Adrenal gland (tissue), 9 donors: ENCODE measurements at regions not wholly inside any gene's neighbourhood (a gene's known extent, or its start where the extent isn't known, plus 50 kb on each side); places are given as distances from the start of the nearest gene placed in this dataset.

Experiments
- DNase-seq, 7 donors: peaks; one replicate each; pipeline ENCODE4 v3.0.0-alpha.2; 2019 to 2020
- H3K27ac ChIP-seq, 5 donors: fragments of 200-600 bp; sonication (generic) in 4 of 5; 1 replicate in 3 of 5; 2 replicates in 2 of 5; pipeline versions ENCODE4 v1.5.1 to v1.8.0; 2016 to 2020; ENCODE audit warnings: mild to moderate bottlenecking in 1 of 5
- H3K27me3 ChIP-seq: fragments of 200-600 bp; 2 replicates; pipeline ENCODE4 v1.8.0; 2021
- H3K36me3 ChIP-seq, 2 donors: fragments of 200-600 bp; replicated peaks in 1 of 2; 1 replicate in 1 of 2; 2 replicates in 1 of 2; pipeline versions ENCODE4 v1.5.1 to v1.8.0; 2018 to 2022
- H3K4me1 ChIP-seq, 2 donors: fragments of 200-600 bp; replicated peaks in 1 of 2; 1 replicate in 1 of 2; 2 replicates in 1 of 2; pipeline versions ENCODE4 v1.5.1 to v1.8.0; 2018 to 2021
- H3K4me3 ChIP-seq, 4 donors: fragments of 200-600 bp; sonication (generic) in 3 of 4; one replicate each; pipeline ENCODE4 v1.5.1; 2016 to 2018
- H3K9me3 ChIP-seq, 3 donors: fragments of 200-600 bp; sonication (generic) in 1 of 3; replicated peaks in 1 of 3; 1 replicate in 2 of 3; 2 replicates in 1 of 3; pipeline versions ENCODE4 v1.5.1 to v1.8.0; 2016 to 2021
- POLR2A ChIP-seq, 2 donors: fragments of 450-650 bp; IDR thresholded peaks; one replicate each; pipeline ENCODE4 v1.6.1; 2017; ENCODE audit warnings: antibody characterized with exemption in 2 of 2, mild to moderate bottlenecking in 2 of 2, moderate library complexity in 1 of 2
- WGBS, 4 donors: extraction: QIAGEN DNeasy Blood & Tissue Kit in 2 of 4; methylation state at CpG; one replicate each; pipeline versions ENCODE4 v1.1.5 to v1.1.7; 2013 to 2017; 5-methylcytosine and 5-hydroxymethylcytosine counted together
- intact Hi-C, 2 donors: fragments of 100-400 bp; cut with DNase I; formaldehyde crosslinking; loops; one replicate each; pipeline versions ENCODE4 v1.14.1 to v1.15.0; 2022 to 2023
- TF ChIP-seq, protein P1 (sequence below), 6 experiments: fragments of 450-650 bp in 4 of 6; fragments of 200-600 bp in 2 of 6; sonication (generic) in 1 of 6; IDR thresholded peaks; 1 replicate in 5 of 6; 2 replicates in 1 of 6; pipeline versions ENCODE4 v1.5.1 to v1.8.0; 2016 to 2021; ENCODE audit warnings: antibody characterized with exemption in 6 of 6, mild to moderate bottlenecking in 2 of 6, moderate library complexity in 1 of 6
- donor health status: healthy with polysubstance abuse.
- donor health status: Bipolar disorder and iron deficiency.
- donor health status: DM: yes; HTN: yes; CAD: no.
- donor health status: DM: no; HTN: no; CAD: no.
- donor health status: DM: no; HTN: no; CAD: no.

DNA sequence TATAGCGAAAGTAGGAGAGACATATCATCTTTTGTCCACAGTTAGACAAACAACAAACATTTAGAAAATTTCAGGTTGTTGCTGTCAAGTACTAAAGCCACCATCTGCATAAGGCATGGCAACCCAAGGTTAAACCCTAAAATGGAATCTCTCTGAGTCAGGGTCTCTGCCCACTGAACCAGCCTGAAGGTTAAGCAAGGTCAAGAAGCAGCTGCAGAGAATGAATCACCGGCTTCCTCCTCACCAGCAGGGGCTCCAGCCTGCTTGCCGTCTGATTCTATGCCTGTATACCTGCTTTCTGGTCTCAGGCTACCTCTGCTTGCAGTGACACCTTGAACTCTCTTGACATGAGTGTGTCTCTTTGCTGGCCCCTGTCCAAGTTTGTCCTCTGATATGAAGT, 726.2 kb upstream of the SGCG start:
- H3K27me3 ChIP-seq = no peaks in the 10 kb centered on the region
- peak; percentile 41 to 66 (median 53) for DNase-seq
- peaks cover 0 to 6% of the 10 kb centered on the region in 2 donors for H3K4me1 ChIP-seq
- H3K4me3 ChIP-seq = no peak overlapping the region
- H3K27ac ChIP-seq = no peak overlapping the region
- TF ChIP-seq POLR2A (IDR thresholded peaks at IDR 0.05) = no peak
- TF ChIP-seq, protein P1, sequence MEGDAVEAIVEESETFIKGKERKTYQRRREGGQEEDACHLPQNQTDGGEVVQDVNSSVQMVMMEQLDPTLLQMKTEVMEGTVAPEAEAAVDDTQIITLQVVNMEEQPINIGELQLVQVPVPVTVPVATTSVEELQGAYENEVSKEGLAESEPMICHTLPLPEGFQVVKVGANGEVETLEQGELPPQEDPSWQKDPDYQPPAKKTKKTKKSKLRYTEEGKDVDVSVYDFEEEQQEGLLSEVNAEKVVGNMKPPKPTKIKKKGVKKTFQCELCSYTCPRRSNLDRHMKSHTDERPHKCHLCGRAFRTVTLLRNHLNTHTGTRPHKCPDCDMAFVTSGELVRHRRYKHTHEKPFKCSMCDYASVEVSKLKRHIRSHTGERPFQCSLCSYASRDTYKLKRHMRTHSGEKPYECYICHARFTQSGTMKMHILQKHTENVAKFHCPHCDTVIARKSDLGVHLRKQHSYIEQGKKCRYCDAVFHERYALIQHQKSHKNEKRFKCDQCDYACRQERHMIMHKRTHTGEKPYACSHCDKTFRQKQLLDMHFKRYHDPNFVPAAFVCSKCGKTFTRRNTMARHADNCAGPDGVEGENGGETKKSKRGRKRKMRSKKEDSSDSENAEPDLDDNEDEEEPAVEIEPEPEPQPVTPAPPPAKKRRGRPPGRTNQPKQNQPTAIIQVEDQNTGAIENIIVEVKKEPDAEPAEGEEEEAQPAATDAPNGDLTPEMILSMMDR (IDR thresholded peaks at IDR 0.05) = peak in 2 of 6 experiments; percentile 16 to 19
- 32 to 39% (median 37%) methylated on average over 3 of the region's 3 CpGs for WGBS, 4 donors
- H3K36me3 ChIP-seq = no peaks in the 10 kb centered on the region
- intact Hi-C loops = no loop called here
- no peaks in the 10 kb centered on the region for H3K9me3 ChIP-seq

DNA sequence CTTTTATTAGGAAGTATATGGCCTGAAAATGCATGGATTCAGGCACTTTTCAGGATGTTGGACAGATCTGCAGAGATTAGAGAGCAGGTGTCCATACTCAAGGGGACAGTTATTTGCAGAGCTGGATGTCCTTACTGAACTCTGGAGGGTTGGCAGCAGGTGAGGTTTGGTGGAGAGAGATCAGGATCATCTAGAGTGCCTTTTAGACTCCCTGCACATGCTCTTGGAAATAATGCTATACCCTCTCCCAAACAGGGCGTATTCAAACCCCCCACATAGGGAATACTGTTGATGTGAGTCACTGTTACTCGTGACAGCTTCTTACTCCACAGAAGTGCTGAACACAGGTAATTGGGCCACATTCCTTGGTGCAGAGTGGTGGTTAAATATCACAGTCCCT, 725.7 kb upstream of the SGCG start:
- DNase-seq = no peak
- no peak for TF ChIP-seq POLR2A (IDR thresholded peaks at IDR 0.05)
- TF ChIP-seq, protein P1 (IDR thresholded peaks at IDR 0.05) = peak in 1 of 6 experiments; percentile 1
- Histone ChIP-seq H3K4me3 (no peak overlapping the region), H3K9me3 (no peaks in the 10 kb centered on the region), H3K36me3 (no peaks in the 10 kb centered on the region), H3K27me3 (no peaks in the 10 kb centered on the region), H3K4me1 (peaks cover 0 to 6% of the 10 kb centered on the region in 2 donors), H3K27ac (no peak overlapping the region)
- 70 to 81% (median 78%) methylated on average over 2 of the region's 2 CpGs for WGBS, 4 donors
- intact Hi-C loops = no loop called here

DNA sequence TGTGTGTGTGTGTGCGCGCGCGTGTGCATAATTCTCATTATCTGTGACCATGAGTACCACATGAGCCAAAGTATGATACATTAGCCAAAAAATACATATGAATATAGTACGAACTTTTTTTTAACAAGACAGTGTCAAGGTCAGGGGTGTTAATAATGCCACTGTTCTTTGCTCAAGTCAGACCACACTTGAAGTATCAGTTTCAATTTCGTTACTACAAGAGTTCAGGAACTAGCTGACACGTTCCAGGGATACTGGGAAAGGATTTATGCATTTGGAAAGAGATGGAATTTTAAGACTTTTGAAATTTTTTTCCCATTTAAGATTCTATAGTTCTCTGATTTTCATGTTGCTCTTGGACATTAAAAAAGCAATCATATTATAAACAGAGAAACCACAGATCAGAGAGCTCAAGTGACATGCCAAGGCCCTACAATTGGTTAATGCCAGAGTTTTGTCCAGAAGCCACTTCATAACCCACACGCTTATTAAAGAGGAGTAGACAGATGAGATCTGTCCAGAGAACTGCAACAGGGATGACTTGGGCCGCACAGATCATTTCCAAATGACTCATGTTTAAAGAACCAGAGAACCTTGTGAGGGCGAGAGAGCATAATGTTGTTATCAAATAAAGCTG, 718.8 kb upstream of the SGCG start:
- H3K27ac ChIP-seq = peak overlapping the region in 4 of 5 donors; percentile 10 to 79 (median 68)
- intact Hi-C loops = no loop called here
- peak; percentile 38 to 82 (median 67) for DNase-seq
- TF ChIP-seq POLR2A (IDR thresholded peaks at IDR 0.05) = peak in 1 of 2 donors; percentile 40
- TF ChIP-seq, protein P1 (IDR thresholded peaks at IDR 0.05) = no peak
- no peaks in the 10 kb centered on the region for H3K36me3 ChIP-seq
- H3K9me3 ChIP-seq = no peaks in the 10 kb centered on the region
- H3K4me1 ChIP-seq = peaks cover 12 to 18% of the 10 kb centered on the region in 2 donors
- H3K4me3 ChIP-seq = peak overlapping the region in 1 of 4 donors; percentile 10
- 38 to 44% (median 40%) methylated on average over 10 of the region's 10 CpGs for WGBS, 4 donors
- no peaks in the 10 kb centered on the region for H3K27me3 ChIP-seq

DNA sequence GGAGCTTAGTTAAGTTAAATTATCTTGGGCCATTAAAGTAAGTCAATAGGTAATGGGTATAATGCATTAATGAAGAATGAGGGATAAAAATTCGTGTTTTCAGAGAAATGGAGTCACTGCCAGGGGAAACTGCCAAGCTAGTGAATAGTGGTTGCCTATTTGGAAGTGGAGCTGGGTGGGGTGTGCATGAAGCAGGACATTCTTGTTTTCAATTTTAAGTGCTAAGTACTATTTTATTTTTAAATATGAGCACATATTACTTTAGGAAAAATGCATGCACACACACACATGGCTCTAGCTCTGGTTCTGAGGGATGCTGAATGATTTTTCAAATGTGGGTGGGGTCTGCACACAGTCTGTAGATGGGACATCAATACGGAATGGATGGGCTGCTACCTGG, 717.7 kb upstream of the SGCG start:
- no peaks in the 10 kb centered on the region for H3K36me3 ChIP-seq
- H3K4me1 ChIP-seq = peaks cover 12 to 18% of the 10 kb centered on the region in 2 donors
- H3K4me3 ChIP-seq = no peak overlapping the region
- intact Hi-C loops = no loop called here
- no peaks in the 10 kb centered on the region for H3K9me3 ChIP-seq
- WGBS, 4 donors = 74 to 81% (median 80%) methylated on average over 2 of the region's 2 CpGs
- no peak for DNase-seq
- H3K27ac ChIP-seq = peak overlapping the region in 3 of 5 donors; percentile 17 to 71 (median 65)
- no peaks in the 10 kb centered on the region for H3K27me3 ChIP-seq
- TF ChIP-seq, protein P1 (IDR thresholded peaks at IDR 0.05) = no peak
- TF ChIP-seq POLR2A (IDR thresholded peaks at IDR 0.05) = no peak
